Calu3 (cell line): ENCODE measurements at regions not wholly inside any gene's neighbourhood (a gene's known extent, or its start where the extent isn't known, plus 50 kb on each side); places are given as distances from the start of the nearest gene placed in this dataset.
A peak's percentile ranks its signal among the peaks of the same experiment; 100 is the strongest.

Experiments
- BruUV-seq: library from RNA; stranded (reverse); fragments of 400-500 nt; replicated peaks from 2 replicates; lab custom pipeline; 2021; lab: Mats Ljungman, UMichigan
- CTCF ChIA-PET: fragments of 300-600 bp; sonication (Branson Sonifier 250); formaldehyde crosslinking; loops from one replicate; lab custom pipeline; 2022; ENCODE audit warnings: antibody characterized with exemption; lab: Charles Lee
- DNase-seq: peaks from one replicate; pipeline ENCODE4 v3.0.0; 2022
- H3K27ac Mint-ChIP-seq: one replicate; pipeline ENCODE4 v1.8.0; 2022; ENCODE audit warnings: mixed read lengths; ENCODE audit not compliant: unreplicated experiment
- H3K27me3 Mint-ChIP-seq: one replicate; pipeline ENCODE4 v1.8.0; 2022; ENCODE audit warnings: mixed read lengths; ENCODE audit not compliant: unreplicated experiment
- H3K36me3 Mint-ChIP-seq: one replicate; pipeline ENCODE4 v1.8.0; 2022; ENCODE audit warnings: mild to moderate bottlenecking, moderate library complexity, mixed read lengths; ENCODE audit not compliant: insufficient read depth, unreplicated experiment
- H3K4me1 Mint-ChIP-seq: one replicate; pipeline ENCODE4 v1.8.0; 2022; ENCODE audit warnings: mild to moderate bottlenecking, low read depth, mixed read lengths; ENCODE audit not compliant: unreplicated experiment
- H3K4me3 Mint-ChIP-seq: one replicate; pipeline ENCODE4 v1.8.0; 2022; ENCODE audit warnings: mild to moderate bottlenecking, low read depth, moderate library complexity, mixed read lengths; ENCODE audit not compliant: unreplicated experiment
- H3K9me3 Mint-ChIP-seq: one replicate; pipeline ENCODE4 v1.8.0; 2022; ENCODE audit warnings: low read depth, mixed read lengths; ENCODE audit not compliant: unreplicated experiment
- CTCF ChIP-seq: fragments of 200-600 bp; IDR thresholded peaks from one replicate; pipeline ENCODE4 v1.8.0; 2022; ENCODE audit warnings: antibody characterized with exemption; ENCODE audit not compliant: unreplicated experiment
- intact Hi-C: fragments of 100-400 bp; cut with micrococcal nuclease; formaldehyde crosslinking; loops from one replicate; pipeline ENCODE4 v1.10.0; 2022; ENCODE audit not compliant: unreplicated experiment

GRCh38 chr10:23742368-23742767 is 303.5 kb downstream of the OTUD1 start:
- no TSS peak for BruUV-seq
- CTCF ChIA-PET: no interaction called here

DNA sequence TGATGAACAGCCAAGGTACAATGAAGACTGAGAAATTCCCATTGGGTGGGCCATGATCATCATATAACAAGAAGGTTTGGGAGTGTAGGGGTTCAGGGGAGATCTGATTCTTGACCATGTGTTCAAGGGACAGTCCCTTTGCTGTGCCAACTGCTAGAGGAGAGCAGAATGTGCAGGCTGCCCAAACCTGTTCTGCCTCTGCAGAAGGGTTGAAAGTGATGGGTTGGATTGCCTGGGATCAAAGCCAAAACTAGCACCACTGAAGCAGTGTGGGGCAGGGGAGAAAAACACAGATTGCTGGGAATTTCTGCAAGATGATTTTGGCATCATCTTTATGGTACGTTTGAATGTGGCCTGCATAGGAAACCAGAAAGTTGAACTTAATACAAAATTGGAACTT is 303.9 kb downstream of the OTUD1 start:
- peak; percentile 59 for DNase-seq
- H3K4me3 Mint-ChIP-seq: no peak overlapping the region
- no peaks in the 10 kb centered on the region for H3K9me3 Mint-ChIP-seq
- no TSS peak for BruUV-seq
- CTCF ChIA-PET: no interaction called here
- no peaks in the 10 kb centered on the region for H3K36me3 Mint-ChIP-seq
- no peak overlapping the region for H3K27ac Mint-ChIP-seq
- TF ChIP-seq CTCF: no peak
- no peaks in the 10 kb centered on the region for H3K27me3 Mint-ChIP-seq
- H3K4me1 Mint-ChIP-seq: no peaks in the 10 kb centered on the region
- intact Hi-C loops: no loop called here

More at GRCh38 chr10:23742368-23742767, 303.5 kb downstream of the OTUD1 start:
- Mint-ChIP-seq H3K4me1 (no peaks in the 10 kb centered on the region), H3K27ac (no peak overlapping the region), H3K36me3 (no peaks in the 10 kb centered on the region), H3K4me3 (no peak overlapping the region), H3K27me3 (no peaks in the 10 kb centered on the region), H3K9me3 (no peaks in the 10 kb centered on the region)
- TF ChIP-seq CTCF: no peak
- intact Hi-C loops: no loop called here
- no peak for DNase-seq

DNA sequence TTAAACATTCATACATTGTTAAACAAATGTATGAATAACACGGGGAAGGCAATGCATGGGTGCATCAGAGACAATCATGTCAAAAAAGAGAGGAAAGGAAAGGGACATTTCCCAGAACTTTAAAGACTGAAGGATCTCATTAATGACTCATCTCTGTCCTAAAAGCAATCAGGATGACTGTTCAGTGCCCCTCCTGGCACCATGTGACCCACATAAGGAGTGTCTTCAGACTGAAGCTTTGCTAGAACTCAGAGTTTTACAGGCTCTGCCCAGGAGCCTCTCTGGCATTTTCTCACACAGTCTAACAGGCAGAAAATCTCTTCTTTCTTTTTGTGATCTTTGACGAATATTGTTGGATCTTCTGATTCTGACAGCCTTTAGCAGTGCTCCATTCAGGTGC is 315.3 kb downstream of the OTUD1 start:
- H3K36me3 Mint-ChIP-seq: no peaks in the 10 kb centered on the region
- DNase-seq: no peak
- no peaks in the 10 kb centered on the region for H3K27me3 Mint-ChIP-seq
- CTCF ChIA-PET: no interaction called here
- H3K9me3 Mint-ChIP-seq: no peaks in the 10 kb centered on the region
- BruUV-seq: no TSS peak
- H3K4me3 Mint-ChIP-seq: no peak overlapping the region
- no peak for TF ChIP-seq CTCF
- intact Hi-C loops: no loop called here
- peaks cover 25% of the 10 kb centered on the region for H3K4me1 Mint-ChIP-seq
- H3K27ac Mint-ChIP-seq: no peak overlapping the region

DNA sequence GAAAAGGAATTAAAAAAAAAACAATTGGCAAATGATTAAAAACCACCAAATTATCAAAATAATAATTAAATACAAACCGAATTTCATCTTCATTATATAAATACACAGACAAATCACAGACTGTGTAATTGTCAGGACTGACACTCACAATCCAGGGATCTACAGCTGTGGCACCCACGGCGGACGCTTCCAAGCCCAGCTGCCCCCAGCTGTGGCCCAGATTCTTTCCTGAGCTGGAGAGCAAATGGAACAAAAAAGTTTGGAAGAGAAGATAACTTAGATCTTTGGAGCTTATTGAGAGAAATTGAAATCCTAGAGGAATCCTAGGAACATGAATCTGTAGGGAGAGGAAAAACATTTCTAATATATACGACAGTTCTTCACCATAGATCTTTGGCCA is 316.1 kb downstream of the OTUD1 start:
- Mint-ChIP-seq H3K4me1 (peaks cover 25% of the 10 kb centered on the region), H3K9me3 (no peaks in the 10 kb centered on the region), H3K27me3 (no peaks in the 10 kb centered on the region), H3K36me3 (no peaks in the 10 kb centered on the region), H3K4me3 (peak overlapping the region; percentile 20), H3K27ac (peak overlapping the region; percentile 14)
- no peak for DNase-seq
- CTCF ChIA-PET: interaction anchor here (1.9 kb wide), 1 partner anchor 17 kb away, joined by 6 read pairs; no protein-coding TSS in a partner anchor
- no peak for TF ChIP-seq CTCF
- BruUV-seq: no TSS peak
- intact Hi-C loops: no loop called here
